Fibroblast of lung (primary cell): ENCODE measurements at regions not wholly inside any gene's neighbourhood (a gene's known extent, or its start where the extent isn't known, plus 50 kb on each side); places are given as distances from the start of the nearest gene placed in this dataset.

Source experiments
- DNase-seq, 2 donors: peaks; one replicate each; pipeline versions ENCODE4 v3.0.0 to v3.0.0-alpha.2; 2010; ENCODE audit warnings: low read depth in 2 of 2
- H2AFZ ChIP-seq: 2 replicates; pipeline ENCODE4 v1.5.1; 2012; ENCODE audit warnings: low read length, control low read depth, inconsistent platforms
- H3K27ac ChIP-seq: 2 replicates; pipeline ENCODE4 v1.5.1; 2011; ENCODE audit warnings: low read length, control low read depth; ENCODE audit not compliant: insufficient read depth
- H3K27me3 ChIP-seq: 2 replicates; pipeline ENCODE4 v1.5.1; 2011; ENCODE audit warnings: mild to moderate bottlenecking, low read length; ENCODE audit not compliant: control insufficient read depth, insufficient read depth
- H3K36me3 ChIP-seq: 2 replicates; pipeline ENCODE4 v1.5.1; 2011; ENCODE audit warnings: low read length; ENCODE audit not compliant: control insufficient read depth, insufficient read depth
- H3K4me1 ChIP-seq: 2 replicates; pipeline ENCODE4 v1.5.1; 2011; ENCODE audit warnings: low read length; ENCODE audit not compliant: control insufficient read depth, insufficient read depth; ENCODE audit errors: extremely low read depth
- H3K4me2 ChIP-seq: 2 replicates; pipeline ENCODE4 v1.5.1; 2011; ENCODE audit warnings: low read length, control low read depth; ENCODE audit not compliant: insufficient read depth; ENCODE audit errors: extremely low read depth
- H3K4me3 ChIP-seq, 4 experiments: fragments of 200-600 bp in 1 of 4; sonication (generic) in 1 of 4; replicated peaks in 1 of 4; 2 replicates each; pipeline ENCODE4 v1.5.1; 2011 to 2016; ENCODE audit warnings: low read length in 4 of 4, low read depth in 3 of 4, mild to moderate bottlenecking in 3 of 4, control low read depth in 2 of 4, inconsistent platforms in 1 of 4, mixed read lengths in 1 of 4; ENCODE audit not compliant: insufficient read depth in 1 of 4; ENCODE audit errors: control extremely low read depth in 1 of 4
- H3K79me2 ChIP-seq: 2 replicates; pipeline ENCODE4 v1.5.1; 2012; ENCODE audit warnings: mild to moderate bottlenecking, low read length, inconsistent platforms; ENCODE audit not compliant: control insufficient read depth, insufficient read depth
- H3K9ac ChIP-seq: 2 replicates; pipeline ENCODE4 v1.5.1; 2011; ENCODE audit warnings: mild to moderate bottlenecking, low read length, control low read depth; ENCODE audit not compliant: insufficient read depth
- H3K9me3 ChIP-seq: 2 replicates; pipeline ENCODE4 v1.5.1; 2012; ENCODE audit warnings: low read depth, low read length; ENCODE audit not compliant: control insufficient read depth, insufficient read depth
- H4K20me1 ChIP-seq: 2 replicates; pipeline ENCODE4 v1.5.1; 2011; ENCODE audit warnings: low read length; ENCODE audit not compliant: control insufficient read depth, insufficient read depth; ENCODE audit errors: extremely low read depth
- CTCF ChIP-seq, 2 donors: IDR thresholded peaks in 1 of 2; conservative IDR thresholded peaks in 1 of 2; 1 replicate in 1 of 2; 2 replicates in 1 of 2; pipeline ENCODE4 v1.5.1; 2011 to 2012; ENCODE audit warnings: low read length in 2 of 2, control low read depth in 1 of 2, inconsistent platforms in 1 of 2, low read depth in 1 of 2, mild to moderate bottlenecking in 1 of 2
- EZH2 ChIP-seq: IDR thresholded peaks from 2 replicates; pipeline ENCODE4 v1.5.1; 2012; ENCODE audit warnings: low read length, control low read depth, mild to moderate bottlenecking; ENCODE audit errors: missing control alignments

- DNase-seq: peak; percentile 7 to 67
- no peaks in the 10 kb centered on the region for H4K20me1 ChIP-seq
- H2AFZ ChIP-seq: no peak overlapping the region
- no peaks in the 10 kb centered on the region for H3K27me3 ChIP-seq
- H3K36me3 ChIP-seq: no peaks in the 10 kb centered on the region
- H3K27ac ChIP-seq: no peak overlapping the region
- no peak overlapping the region for H3K4me2 ChIP-seq
- H3K9ac ChIP-seq: no peak overlapping the region
- H3K4me3 ChIP-seq: no peak overlapping the region
- H3K79me2 ChIP-seq: no peaks in the 10 kb centered on the region
- TF ChIP-seq CTCF (conservative IDR thresholded peaks at IDR 0.05 in 1 of 2, IDR thresholded peaks at IDR 0.05 in 1 of 2; ENCODE audit: low read depth in 1 of 2, low read length in 2 of 2): no peak
- no peak for TF ChIP-seq EZH2
- no peaks in the 10 kb centered on the region for H3K4me1 ChIP-seq
- no peaks in the 10 kb centered on the region for H3K9me3 ChIP-seq
Measured at GRCh38 chr5:128637031-128637430, 99.0 kb upstream of the FBN2 start.

- Histone ChIP-seq H3K27ac (no peak overlapping the region), H3K79me2 (no peaks in the 10 kb centered on the region), H3K27me3 (no peaks in the 10 kb centered on the region), H2AFZ (no peak overlapping the region), H3K9ac (no peak overlapping the region), H3K4me3 (no peak overlapping the region), H3K9me3 (no peaks in the 10 kb centered on the region), H3K36me3 (no peaks in the 10 kb centered on the region), H3K4me1 (no peaks in the 10 kb centered on the region), H3K4me2 (no peak overlapping the region), H4K20me1 (peaks cover 1% of the 10 kb centered on the region)
- no peak for DNase-seq
- no peak for TF ChIP-seq CTCF (conservative IDR thresholded peaks at IDR 0.05 in 1 of 2, IDR thresholded peaks at IDR 0.05 in 1 of 2; ENCODE audit: low read depth in 1 of 2, low read length in 2 of 2)
- no peak for TF ChIP-seq EZH2
Measured at GRCh38 chr5:128641861-128642260, 103.8 kb upstream of the FBN2 start.

- no peak overlapping the region for H2AFZ ChIP-seq
- H3K27me3 ChIP-seq: no peaks in the 10 kb centered on the region
- H3K4me2 ChIP-seq: peak overlapping the region; percentile 63
- TF ChIP-seq CTCF (conservative IDR thresholded peaks at IDR 0.05 in 1 of 2, IDR thresholded peaks at IDR 0.05 in 1 of 2; ENCODE audit: low read depth in 1 of 2, low read length in 2 of 2) (no peak), EZH2 (no peak)
- H3K79me2 ChIP-seq: no peaks in the 10 kb centered on the region
- DNase-seq: peak; percentile 66 to 76
- no peak overlapping the region for H3K9ac ChIP-seq
- peak overlapping the region in 3 of 4 experiments; percentile 15 to 47 (median 23) for H3K4me3 ChIP-seq
- no peaks in the 10 kb centered on the region for H3K4me1 ChIP-seq
- peaks cover 1% of the 10 kb centered on the region for H4K20me1 ChIP-seq
- no peak overlapping the region for H3K27ac ChIP-seq
- H3K9me3 ChIP-seq: no peaks in the 10 kb centered on the region
- no peaks in the 10 kb centered on the region for H3K36me3 ChIP-seq
Measured at GRCh38 chr5:128644863-128645262, 106.8 kb upstream of the FBN2 start.
